ENCODE measurements at regions not wholly inside any gene's neighbourhood (a gene's known extent, or its start where the extent isn't known, plus 50 kb on each side); places are given as distances from the start of the nearest gene placed in this dataset.

- DNase-seq (ENCODE audit: low read depth), result no peak
These were observed 51.3 kb upstream of the EIF2S2 start for GRCh38 chr20:34163307-34163706.

- DNase-seq (ENCODE audit: low read depth), result no peak
These were observed 52.4 kb upstream of the EIF2S2 start for GRCh38 chr20:34164381-34164984.

GRCh38 chr20:34165018-34165619 is 53.1 kb upstream of the EIF2S2 start:
- DNase-seq (ENCODE audit: low read depth), result no peak

GRCh38 chr20:34171640-34172039 is 59.6 kb upstream of the EIF2S2 start:
- no peak for DNase-seq (ENCODE audit: low read depth)

GRCh38 chr20:34172926-34173325 is 60.9 kb upstream of the EIF2S2 start:
- no peak for DNase-seq (ENCODE audit: low read depth)

- DNase-seq (ENCODE audit: low read depth), result no peak
These were observed 63.0 kb upstream of the EIF2S2 start for GRCh38 chr20:34175079-34175478.

- DNase-seq (ENCODE audit: low read depth), result no peak
These were observed 63.8 kb upstream of the EIF2S2 start for GRCh38 chr20:34175879-34176278.

- no peak for DNase-seq (ENCODE audit: low read depth)
These were observed 64.2 kb upstream of the ASIP start for GRCh38 chr20:34177052-34177451.

GRCh38 chr20:34179637-34180360 is 61.4 kb upstream of the ASIP start:
- DNase-seq (ENCODE audit: low read depth), result no peak

- DNase-seq (ENCODE audit: low read depth), result no peak
These were observed 60.6 kb upstream of the ASIP start for GRCh38 chr20:34180460-34181120.

- DNase-seq (ENCODE audit: low read depth), result no peak
These were observed 59.7 kb upstream of the ASIP start for GRCh38 chr20:34181484-34181883.

- no peak for DNase-seq (ENCODE audit: low read depth)
These were observed 55.2 kb upstream of the ASIP start for GRCh38 chr20:34185766-34186620.

- no peak for DNase-seq (ENCODE audit: low read depth)
These were observed 51.6 kb upstream of the ASIP start for GRCh38 chr20:34189572-34190163.

- DNase-seq (ENCODE audit: low read depth), result no peak
These were observed 51.0 kb upstream of the ASIP start for GRCh38 chr20:34190262-34190661.

- peak; percentile 77 for DNase-seq (ENCODE audit: low read depth)
These were observed 50.5 kb upstream of the ASIP start for GRCh38 chr20:34190679-34191090.
